GM19043 (cell line): ENCODE measurements at regions not wholly inside any gene's neighbourhood (a gene's known extent, or its start where the extent isn't known, plus 50 kb on each side); places are given as distances from the start of the nearest gene placed in this dataset.
A peak's percentile ranks its signal among the peaks of the same experiment; 100 is the strongest.
"Not testable (repeated sequence)": the region's sequence is repeated elsewhere in the genome, so short reads cannot be mapped to it uniquely, and the experiment has no call there.

ENCODE experiments used
- ATAC-seq: cut with Tn5 transposase; IDR thresholded peaks from one replicate; pipeline ENCODE4 v1.9.1; 2021; ENCODE audit warnings: low read depth; ENCODE audit not compliant: unreplicated experiment

- ATAC-seq, result no peak
Measured at GRCh38 chr2:167844714-167845530, 402.5 kb downstream of the STK39 start.

DNA sequence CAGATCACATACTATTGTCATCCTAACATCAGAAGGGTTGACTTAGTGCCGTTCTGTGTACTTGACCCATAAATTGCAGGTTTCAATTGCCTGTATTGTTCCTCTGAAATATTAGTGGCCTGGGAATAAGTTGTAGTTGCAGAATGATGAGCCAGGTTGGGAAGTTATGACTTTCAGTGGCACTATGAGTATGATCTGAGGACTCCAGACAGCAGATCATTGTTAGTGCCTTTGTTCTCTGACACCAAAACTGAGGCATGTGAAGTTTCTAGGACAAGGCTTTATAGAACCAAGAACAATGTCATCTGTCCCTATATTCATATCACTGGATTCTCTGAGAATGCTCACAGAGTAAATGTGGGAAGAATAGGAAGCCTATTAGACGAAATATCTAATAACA lies 403.7 kb downstream of the STK39 start:
- no peak for ATAC-seq

- ATAC-seq, result no peak
Measured at GRCh38 chr2:167843217-167843616, 404.2 kb downstream of the STK39 start.

DNA sequence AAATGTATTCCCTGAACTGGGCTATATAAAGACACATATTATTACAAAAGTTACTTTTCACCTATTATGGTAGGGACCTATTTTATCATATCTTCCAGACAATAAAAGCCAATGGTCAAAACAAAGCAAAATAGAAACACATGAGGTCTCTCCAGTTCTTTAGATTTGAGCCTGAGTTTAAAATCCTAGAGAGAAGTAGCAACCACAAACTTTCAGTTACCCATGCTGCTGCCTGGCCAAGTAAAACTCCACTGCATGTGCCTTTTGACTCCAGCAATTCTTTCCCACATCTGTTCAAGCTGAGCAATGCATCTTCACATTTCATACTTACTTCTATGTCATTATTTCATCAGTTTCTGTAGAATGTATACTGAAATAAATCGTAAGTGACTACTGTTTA lies 405.3 kb downstream of the STK39 start:
- no peak for ATAC-seq

DNA sequence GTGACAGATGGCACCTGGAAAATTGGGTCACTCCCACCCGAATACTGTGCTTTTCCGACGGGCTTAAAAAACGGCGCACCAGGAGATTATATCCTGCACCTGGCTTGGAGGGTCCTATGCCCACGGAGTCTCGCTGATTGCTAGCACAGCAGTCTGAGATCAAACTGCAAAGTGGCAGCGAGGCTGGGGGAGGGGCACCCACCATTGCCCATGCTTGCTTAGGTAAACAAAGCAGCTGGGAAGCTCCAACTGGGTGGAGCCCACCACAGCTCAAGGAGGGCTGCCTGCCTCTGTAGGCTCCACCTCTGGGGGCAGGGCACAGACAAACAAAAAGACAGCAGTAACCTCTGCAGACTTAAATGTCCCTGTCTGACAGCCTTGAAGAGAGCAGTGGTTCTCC lies 412.1 kb downstream of the STK39 start:
- ATAC-seq, result not testable (repeated sequence)

DNA sequence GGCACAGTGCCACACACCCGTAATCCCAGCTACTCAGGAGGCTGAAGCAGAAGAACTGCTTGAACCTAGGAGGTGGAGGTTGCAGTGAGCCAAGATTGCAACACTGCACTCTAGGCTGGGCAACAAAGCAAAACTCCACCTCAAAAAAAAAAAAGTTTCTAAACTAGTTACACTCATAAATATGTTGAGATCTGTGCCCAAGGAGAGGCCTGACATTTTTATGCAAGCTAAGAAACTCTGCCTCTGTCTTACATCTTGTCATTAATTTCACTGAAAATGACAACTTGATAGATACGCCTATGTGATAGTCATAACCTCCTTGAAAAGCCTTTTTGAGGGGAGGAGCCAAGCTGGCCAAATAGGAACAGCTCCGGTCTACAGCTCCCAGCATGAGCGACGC lies 412.7 kb downstream of the STK39 start:
- ATAC-seq, result no peak

- no peak for ATAC-seq
Measured at GRCh38 chr2:167833294-167833693, 414.1 kb downstream of the STK39 start.

DNA sequence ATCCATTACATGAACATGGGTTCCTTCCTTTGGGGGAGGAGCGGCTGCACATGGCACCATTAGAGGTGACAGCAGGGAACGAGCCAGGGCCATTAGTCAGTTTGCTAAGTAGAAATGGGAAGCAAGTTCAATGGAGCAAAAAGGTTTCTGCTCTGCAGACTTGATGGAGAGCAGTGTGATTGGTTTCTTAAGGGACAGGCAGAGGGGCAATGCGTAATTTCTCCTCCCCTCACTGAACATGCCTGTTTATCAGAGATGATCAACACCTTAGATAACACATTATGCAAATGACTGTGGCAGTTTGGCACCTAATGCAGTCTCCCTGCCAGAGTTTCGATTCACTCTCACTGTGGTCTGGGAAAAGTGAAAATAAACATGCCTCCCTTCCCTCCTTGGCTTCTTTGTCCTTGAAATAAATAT lies 414.5 kb downstream of the STK39 start:
- ATAC-seq, result no peak

DNA sequence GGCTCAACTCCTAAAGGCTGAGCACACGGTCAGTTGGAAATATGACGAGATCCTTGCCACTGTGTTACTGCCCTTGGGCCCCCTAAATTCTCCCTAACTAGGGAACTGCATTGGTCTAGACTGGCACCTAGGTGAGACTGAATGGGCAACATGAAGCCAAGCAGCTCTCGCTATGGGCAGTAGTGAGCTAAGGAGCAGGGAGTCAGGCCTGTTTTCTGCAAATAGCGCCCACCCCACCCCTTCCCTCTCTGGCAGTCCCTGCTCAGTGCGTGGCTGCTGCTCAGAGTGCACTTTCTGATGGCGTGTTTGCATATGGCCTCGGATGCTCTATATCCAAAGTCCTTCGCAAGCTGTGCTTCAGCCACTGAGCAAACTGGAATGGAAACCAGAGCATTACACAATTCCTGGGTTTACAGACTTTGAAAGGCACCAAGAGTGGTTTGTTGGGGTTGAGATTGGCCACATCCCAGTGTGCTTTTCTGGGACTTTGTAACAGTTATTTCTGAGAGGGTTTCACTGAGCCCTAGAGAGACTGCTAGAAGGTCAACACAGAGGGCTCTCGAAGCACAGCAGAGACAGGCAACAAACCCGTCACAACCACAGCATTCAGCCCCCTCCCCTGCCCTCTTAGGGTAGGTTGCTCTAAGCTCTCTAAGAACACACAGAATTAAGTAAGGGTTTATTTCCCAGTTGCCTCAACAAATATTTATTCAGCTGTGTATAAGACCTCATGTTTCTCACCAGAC lies 419.9 kb downstream of the STK39 start:
- no peak for ATAC-seq

GRCh38 chr2:167826906-167827305 lies 420.5 kb downstream of the STK39 start:
- no peak for ATAC-seq

- no peak for ATAC-seq
Measured at GRCh38 chr2:167825664-167826063, 421.7 kb downstream of the STK39 start.

DNA sequence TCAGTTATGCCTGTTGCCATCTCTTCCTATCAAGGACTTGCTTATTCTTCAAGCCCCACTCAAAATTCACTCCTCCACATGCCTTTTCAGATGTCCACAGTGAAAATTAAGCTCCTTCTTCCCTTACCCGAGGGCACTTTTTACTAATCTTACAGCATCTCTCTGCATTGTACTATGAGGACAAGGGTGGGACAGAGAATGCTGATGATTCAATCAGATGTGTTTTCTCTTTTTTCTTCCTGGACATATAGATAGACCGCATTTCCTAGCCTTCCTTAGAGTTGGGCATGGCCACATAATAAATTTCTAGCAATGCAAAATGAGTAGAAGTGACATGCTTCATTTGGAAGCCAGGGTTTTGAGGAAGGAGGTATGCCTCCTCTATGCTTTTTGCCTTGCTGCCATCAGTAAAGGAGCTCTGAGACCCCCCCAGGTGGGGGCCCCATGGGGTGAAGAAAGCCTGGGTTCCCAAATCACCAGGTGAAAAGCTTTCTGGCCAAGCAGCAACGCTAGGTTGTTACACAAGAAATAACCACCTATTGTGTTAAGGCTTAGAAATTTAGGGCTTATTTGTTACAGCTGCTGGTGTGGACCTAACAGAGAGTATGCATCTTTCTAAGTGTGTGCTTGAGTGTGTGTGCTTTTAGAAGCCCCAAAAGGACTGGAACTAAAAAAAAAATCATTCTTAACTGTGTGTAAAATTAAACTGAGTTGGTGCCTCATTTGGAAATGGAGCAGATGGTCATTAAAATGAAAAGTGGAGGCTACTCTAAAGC lies 424.5 kb downstream of the STK39 start:
- ATAC-seq, result no peak

- ATAC-seq, result no peak
Measured at GRCh38 chr2:167820488-167820887, 426.9 kb downstream of the STK39 start.

DNA sequence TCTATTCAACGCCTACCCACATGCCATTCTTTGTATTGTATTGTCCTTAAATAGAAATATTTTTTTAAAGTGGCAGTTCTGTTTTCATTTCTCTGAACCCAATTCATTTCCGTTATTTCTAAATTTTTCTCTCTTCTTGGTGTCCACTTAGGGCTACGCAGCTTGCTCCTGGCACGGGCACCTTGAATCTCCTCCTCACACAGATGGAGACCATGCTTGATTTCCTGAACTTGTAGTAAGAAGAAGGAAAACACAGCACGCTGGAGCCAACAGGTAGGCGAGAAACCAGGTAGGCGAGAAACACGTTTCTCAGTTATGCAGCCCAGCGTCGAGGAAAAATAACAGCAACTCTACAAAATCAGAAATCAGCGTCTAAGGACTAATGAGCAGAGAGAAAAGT lies 428.9 kb downstream of the STK39 start:
- ATAC-seq, result no peak

GRCh38 chr2:167817908-167818307 lies 429.5 kb downstream of the STK39 start:
- ATAC-seq, result no peak

DNA sequence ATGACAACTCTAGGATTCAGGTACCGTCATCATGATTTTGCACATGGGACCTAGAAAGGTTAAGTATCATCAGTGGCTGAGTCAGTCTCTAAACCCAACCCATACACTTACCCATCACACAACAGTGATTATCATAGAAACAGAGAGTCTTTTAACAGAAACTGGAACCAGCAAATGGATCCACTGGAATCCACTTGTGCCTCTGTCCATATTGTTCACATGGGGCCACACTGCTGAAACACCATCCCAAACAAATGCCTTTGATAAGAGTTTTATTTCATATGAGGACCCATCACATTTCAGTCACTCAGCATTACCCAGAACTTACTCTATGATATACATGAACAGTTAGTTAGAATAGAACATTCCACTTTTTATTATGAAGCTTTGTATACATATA lies 430.0 kb downstream of the STK39 start:
- no peak for ATAC-seq

GRCh38 chr2:167816874-167817290 lies 430.5 kb downstream of the STK39 start:
- no peak for ATAC-seq

DNA sequence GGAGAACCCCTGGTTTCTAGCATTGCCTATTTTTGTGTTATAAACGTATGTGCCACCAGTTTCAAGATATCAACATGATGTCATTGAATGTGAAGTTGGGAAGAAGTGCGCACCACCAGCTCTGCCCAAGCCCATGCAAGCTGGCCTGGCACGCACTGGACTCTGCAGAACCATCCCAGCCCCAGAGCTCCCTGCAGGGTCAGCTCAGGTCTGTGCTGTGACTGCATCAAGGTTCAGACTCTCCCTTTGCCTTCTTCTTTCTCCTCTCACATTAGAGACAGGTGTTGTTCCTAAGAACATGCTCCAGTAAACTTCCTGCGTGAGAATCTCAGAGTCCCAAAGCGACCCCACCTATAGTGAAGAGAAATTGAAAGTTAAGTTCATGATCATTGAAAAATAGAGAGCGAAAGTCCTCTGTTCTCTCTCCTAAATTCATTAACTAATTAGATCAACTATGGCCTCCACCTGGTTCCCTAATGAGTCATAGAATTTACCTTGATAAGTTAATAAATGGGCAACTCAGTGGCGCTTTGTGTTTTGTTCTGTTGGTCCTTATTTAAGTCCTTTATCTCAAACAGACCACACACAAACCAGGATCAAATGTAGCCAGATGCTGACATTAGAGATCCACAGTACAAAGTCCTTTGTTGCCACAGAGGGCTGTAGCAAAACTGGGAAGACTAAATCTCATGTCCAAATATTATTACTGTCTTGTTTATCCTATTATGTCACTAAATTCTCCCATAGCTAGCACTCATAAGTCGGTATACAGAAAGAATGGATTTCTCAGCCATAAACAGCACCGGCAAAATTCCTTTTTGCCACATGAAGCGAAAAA lies 432.3 kb downstream of the STK39 start:
- peak; percentile 55 for ATAC-seq

GRCh38 chr2:167814482-167814880 lies 432.9 kb downstream of the STK39 start:
- ATAC-seq, result not testable (repeated sequence)

DNA sequence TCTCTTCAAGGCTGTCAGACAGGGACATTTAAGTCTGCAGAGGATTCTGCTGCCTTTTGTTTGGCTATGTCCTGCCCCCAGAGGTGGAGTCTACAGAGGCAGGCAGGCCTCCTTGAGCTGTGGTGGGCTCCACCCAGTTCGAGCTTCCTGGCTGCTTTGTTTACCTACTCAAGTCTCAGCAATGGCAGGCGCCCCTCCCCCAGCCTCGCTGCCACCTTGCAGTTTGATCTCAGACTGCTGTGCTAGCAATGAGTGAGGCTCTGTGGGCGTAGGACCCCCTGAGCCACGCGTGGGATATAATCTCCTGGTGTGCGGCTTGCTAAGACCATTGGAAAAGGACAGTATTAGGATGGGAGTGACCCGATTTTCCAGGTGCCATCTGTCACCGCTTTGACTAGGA lies 437.6 kb downstream of the STK39 start:
- ATAC-seq, result not testable (repeated sequence)
